ENCODE measurements at regions not wholly inside any gene's neighbourhood (a gene's known extent, or its start where the extent isn't known, plus 50 kb on each side); places are given as distances from the start of the nearest gene placed in this dataset.

DNA sequence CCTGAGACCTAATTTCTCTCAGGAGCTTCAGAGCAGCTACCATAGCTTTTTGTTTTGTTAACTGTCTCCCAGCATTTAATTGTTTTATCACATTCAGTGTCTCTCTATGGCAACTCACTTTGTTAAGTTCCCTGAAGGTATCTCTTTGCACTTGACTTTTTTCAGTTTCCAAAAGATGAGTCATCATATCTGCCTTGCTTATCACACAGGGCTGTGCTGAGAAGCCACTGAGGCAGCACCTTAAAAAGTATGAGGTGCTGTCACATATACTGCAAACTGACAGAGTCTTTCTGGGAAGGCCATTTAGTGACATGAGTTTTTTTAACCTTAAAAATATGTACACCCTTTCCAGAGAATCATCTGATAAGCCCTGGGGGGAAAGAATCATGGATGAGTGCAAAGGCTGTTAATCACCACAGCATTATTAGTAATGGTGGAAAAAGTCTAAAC, 56.8 kb downstream of the PPP1R3C start:
- no peak for DNase-seq (ENCODE audit: low spot score)

DNA sequence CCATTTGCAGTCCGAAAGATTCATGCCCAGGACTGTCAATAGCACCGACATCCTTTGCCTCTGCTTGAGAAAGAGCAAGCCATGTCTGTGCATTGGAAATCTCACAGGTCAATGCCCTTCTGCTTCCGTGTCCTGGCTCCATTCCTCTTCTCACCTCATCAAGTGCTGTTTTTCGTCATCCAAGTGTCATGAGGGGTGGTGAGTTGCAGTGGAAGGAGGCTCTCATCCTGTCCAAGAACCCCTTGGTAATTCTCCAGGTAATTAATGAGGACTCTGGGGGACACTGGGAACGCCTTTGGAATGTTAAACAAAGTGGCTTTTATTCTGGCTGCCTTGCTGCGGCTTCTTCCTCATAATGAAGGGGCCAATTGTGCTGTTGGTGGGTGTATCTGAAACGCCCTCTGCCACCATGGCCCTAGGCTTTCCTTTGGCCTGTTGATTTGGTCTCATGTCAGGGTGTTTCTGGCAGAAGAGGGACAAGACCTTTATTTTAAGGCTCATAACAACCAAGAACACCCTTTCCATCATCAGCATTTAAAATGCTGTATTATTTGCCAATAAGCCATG, 57.7 kb downstream of the PPP1R3C start:
- DNase-seq (ENCODE audit: low spot score) = peak; percentile 60

DNA sequence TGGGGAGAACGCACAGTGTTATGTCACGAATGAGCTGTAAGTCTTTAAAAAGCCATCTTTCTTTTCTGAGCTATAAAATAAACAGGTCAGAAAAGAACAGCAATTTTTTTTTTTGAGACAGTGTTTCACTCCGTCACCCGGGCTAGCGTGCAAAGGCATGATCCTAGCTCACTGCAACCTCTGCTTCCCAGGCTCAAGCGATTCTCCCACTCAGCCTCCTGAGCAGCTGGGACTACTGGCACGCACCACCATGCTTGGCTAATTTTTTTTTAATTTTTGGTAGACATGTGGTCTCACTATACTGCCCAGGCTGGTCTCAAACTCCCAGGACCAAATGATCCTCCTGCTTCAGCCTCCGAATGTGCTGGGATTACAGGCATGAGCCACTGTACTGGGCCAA, 58.6 kb downstream of the PPP1R3C start:
- DNase-seq (ENCODE audit: low spot score) = no peak

DNA sequence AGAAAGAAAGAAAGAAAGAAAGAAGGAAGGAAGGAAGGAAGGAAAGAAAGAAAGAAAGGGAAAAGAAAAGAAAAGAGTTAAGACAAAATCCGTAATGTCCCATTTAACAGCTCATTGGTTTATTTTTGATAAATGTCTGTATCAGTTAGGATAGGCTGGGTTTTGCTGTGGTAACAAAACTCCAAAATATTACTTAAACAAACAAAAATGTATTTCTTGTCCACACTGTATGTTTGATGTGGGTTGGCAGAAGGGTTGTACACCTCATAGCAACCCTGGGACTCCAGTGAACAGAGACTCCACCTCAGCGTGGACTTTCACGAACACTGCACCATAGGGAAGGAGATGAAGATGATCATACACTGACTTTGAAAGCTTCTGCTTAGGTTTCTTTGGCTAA, 59.6 kb downstream of the PPP1R3C start:
- no peak for DNase-seq (ENCODE audit: low spot score)

DNA sequence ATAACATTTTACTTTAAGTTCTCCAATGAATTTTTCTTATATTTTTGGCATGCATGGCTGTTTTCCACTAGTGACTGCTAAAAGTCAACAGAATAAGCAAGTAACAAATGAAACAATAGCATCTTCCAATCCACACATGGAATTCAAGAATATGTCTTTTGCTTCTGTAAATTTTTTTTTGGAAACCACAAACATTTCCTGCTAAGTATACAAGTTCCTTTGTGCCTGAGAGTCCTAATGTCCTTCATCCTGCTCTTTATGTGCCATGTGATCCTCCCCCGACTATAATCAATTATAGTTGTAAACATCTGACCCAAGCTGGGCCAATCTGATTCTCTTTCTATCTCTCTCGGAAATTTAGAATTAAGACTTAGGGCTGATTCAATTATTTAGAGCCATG, 61.2 kb downstream of the PPP1R3C start:
- DNase-seq (ENCODE audit: low spot score) = no peak

DNA sequence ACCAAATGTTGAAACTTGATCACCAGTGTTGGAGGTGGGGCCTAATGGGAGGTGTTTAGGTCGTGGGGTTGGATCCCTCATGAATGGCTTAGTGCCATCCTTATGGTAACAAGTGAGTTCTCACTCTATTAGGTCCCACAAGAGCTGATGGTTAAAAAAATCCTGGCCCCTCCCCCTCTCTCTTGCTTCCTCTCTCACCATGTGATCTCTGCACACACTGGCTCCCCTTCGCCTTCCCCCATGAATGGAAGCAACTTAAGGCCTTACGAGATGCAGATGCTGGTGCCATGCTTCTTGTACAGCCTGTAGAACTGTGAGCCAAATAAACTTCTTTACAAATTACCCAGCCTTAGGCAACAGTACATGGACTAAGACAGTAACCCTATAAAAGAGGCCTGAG, 62.7 kb downstream of the PPP1R3C start:
- no peak for DNase-seq (ENCODE audit: low spot score)

DNA sequence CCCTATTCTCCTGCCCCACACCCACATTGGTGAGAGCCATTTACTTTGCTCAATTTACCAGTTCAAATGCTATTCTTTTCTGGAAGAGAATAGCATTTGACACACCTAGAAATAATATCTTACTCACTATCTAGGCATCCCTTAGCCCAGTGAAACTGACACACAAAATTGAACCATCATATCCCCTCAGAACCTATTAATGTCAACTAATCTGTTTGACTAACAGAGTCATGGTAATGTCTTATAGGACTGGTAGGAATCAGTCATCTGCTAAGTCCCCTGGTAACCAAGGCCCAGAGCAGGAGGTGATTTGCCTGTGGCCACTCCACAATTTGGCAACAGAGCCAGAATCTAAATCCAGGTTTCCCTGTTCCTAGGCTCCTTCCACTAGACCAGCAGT, 63.3 kb downstream of the PPP1R3C start:
- no peak for DNase-seq (ENCODE audit: low spot score)

DNA sequence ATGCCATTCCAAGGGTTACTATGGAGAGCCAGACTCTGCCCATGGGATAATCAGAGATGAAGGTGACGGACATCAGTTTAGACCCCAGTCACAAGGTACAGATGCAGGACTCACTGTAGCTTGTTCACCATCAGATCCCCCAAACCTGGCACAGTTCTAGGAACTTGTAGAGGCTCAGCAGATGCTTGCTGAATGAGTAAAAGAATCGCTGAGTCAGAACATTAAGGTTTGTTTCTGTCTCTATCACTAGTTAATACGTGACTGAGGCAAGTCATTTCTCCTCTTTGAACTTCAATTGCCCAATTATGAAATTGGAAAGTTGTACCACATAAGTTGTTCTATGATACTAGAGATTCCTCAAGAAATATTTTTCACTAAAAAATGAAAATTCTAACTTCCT, 65.1 kb downstream of the PPP1R3C start:
- DNase-seq (ENCODE audit: low spot score) = no peak

DNA sequence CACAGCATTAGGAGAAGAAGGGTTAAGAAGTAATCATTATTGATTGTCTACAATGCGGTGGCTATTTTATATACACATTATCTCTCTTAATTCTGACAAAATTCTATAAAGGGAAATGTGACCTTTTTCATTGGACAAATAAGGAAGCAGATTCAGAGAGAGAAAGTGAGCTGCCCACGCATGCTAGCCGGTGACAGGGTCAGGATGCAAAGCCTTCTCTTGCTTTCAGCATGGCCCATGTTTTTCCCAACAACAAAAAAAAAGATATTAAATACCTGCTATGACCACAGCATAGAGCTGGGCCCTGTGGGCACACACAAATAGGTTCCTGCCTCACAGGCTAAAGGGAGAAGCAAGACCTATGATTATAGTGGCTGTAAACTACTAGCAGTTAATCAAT, 66.8 kb downstream of the PPP1R3C start:
- DNase-seq (ENCODE audit: low spot score) = no peak

DNA sequence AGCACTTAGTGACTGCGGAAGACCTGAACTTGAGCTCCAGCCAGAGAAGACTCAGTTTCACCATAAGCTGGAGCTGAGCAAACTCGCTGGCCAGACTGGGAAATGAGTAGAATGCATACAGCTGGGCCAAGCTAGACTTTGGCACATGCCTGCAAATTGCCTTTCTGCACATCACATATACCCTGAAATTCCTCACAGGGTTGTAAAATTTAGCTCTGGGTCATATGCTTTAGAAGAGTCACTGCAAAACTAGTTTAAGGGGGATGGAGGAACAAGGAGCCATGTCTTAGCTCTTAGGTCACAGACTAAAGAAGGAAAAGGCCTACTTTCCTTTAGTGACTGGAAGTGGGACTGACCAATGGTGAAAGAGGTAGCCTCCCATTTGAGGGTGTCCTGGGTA, 67.6 kb downstream of the PPP1R3C start:
- DNase-seq (ENCODE audit: low spot score) = no peak

DNA sequence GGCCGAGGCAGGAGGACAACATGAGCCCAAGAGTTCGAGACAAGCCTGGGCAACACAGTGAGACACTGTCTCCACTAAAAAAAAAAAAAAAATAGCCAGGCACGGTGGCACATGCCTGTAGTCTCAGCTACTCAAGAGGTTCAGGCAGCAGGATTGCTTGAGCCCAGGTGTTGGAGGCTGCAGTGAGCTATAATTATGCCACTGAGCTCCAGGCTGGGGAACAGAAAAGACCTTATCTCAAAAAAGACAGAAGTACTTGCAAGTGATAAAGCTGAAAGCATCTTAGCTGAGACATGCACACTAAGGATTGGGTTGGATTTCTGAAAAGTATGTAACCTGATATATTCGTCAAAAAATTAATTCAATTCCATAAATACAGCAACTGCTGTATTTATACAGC, 68.4 kb downstream of the PPP1R3C start:
- DNase-seq (ENCODE audit: low spot score) = no peak

Data from pons (tissue), 1 donor.